Fibroblast of the aortic adventitia (primary cell): ENCODE measurements at regions not wholly inside any gene's neighbourhood (a gene's known extent, or its start where the extent isn't known, plus 50 kb on each side); places are given as distances from the start of the nearest gene placed in this dataset.

Experiments
- DNase-seq: peaks from one replicate; pipeline ENCODE4 v3.0.0-alpha.2; 2010; ENCODE audit warnings: low read depth
- H3K4me3 ChIP-seq: 2 replicates; pipeline ENCODE4 v1.5.1; 2011; ENCODE audit warnings: low read depth, mild to moderate bottlenecking, control low read depth, low read length, moderate library complexity
- CTCF ChIP-seq: IDR thresholded peaks from 2 replicates; pipeline ENCODE4 v1.5.1; 2011; ENCODE audit warnings: mild to moderate bottlenecking, low read length, control low read depth, inconsistent platforms; ENCODE audit not compliant: insufficient read depth

- H3K4me3 ChIP-seq: no peak overlapping the region
- DNase-seq: peak; percentile 11
- TF ChIP-seq CTCF: no peak
Measured at GRCh38 chr6:22362361-22362760, 65.5 kb upstream of the PRL start.

GRCh38 chr6:22363166-22363713 is 66.4 kb upstream of the PRL start:
- DNase-seq: no peak
- no peak for TF ChIP-seq CTCF
- H3K4me3 ChIP-seq: no peak overlapping the region

- TF ChIP-seq CTCF: no peak
- peak; percentile 22 for DNase-seq
- H3K4me3 ChIP-seq: no peak overlapping the region
Measured at GRCh38 chr6:22363714-22364239, 66.9 kb upstream of the PRL start.

GRCh38 chr6:22364306-22364705 is 67.5 kb upstream of the PRL start:
- no peak overlapping the region for H3K4me3 ChIP-seq
- no peak for DNase-seq
- no peak for TF ChIP-seq CTCF

- no peak for TF ChIP-seq CTCF
- peak; percentile 25 for DNase-seq
- no peak overlapping the region for H3K4me3 ChIP-seq
Measured at GRCh38 chr6:22366214-22366613, 69.4 kb upstream of the PRL start.

- no peak for TF ChIP-seq CTCF
- no peak overlapping the region for H3K4me3 ChIP-seq
- peak; percentile 9 for DNase-seq
Measured at GRCh38 chr6:22367346-22367745, 70.5 kb upstream of the PRL start.

GRCh38 chr6:22368794-22369193 is 72.0 kb upstream of the PRL start:
- H3K4me3 ChIP-seq: no peak overlapping the region
- DNase-seq: peak; percentile 16
- TF ChIP-seq CTCF: no peak
